Astrocyte of the cerebellum (primary cell): ENCODE measurements at regions not wholly inside any gene's neighbourhood (a gene's known extent, or its start where the extent isn't known, plus 50 kb on each side); places are given as distances from the start of the nearest gene placed in this dataset.

ENCODE experiments used
- DNase-seq: peaks from one replicate; pipeline ENCODE4 v3.0.0-alpha.2; 2011; ENCODE audit warnings: low read depth
- H3K4me3 ChIP-seq: 2 replicates; pipeline ENCODE4 v1.5.1; 2011; ENCODE audit warnings: mild to moderate bottlenecking, low read depth, low read length, moderate library complexity
- in situ Hi-C: cut with HindIII; loops from 2 replicates; pipeline ENCODE4 v1.10.0; 2017; ENCODE audit warnings: low sequenced_read_pairs
- TF ChIP-seq, protein P1 (sequence below): IDR thresholded peaks from 2 replicates; pipeline ENCODE4 v1.5.1; 2012; ENCODE audit warnings: low read length, low read depth, moderate library complexity, mild to moderate bottlenecking; ENCODE audit errors: missing control alignments

DNA sequence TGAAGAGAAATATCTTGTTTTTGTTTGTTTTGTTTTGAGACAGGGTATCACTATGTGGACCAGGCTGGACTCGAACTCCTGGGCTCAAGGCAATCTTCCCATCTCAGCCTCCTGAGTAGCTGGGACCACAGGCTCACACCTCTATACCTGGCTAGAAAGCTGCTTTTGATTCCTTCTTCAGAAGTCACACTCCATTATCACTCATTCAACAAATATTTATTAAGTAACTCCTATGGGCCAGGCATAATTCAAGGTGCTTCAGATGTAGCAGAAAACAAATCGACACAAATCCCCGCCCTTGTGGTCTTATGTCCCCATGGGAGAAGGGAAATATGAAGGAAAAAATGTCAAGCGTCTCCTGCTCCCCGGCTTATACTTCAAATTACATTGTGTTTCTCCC lies 72.6 kb upstream of the DHX15 start:
- no peak for DNase-seq
- H3K4me3 ChIP-seq, result no peak overlapping the region
- TF ChIP-seq, protein P1, sequence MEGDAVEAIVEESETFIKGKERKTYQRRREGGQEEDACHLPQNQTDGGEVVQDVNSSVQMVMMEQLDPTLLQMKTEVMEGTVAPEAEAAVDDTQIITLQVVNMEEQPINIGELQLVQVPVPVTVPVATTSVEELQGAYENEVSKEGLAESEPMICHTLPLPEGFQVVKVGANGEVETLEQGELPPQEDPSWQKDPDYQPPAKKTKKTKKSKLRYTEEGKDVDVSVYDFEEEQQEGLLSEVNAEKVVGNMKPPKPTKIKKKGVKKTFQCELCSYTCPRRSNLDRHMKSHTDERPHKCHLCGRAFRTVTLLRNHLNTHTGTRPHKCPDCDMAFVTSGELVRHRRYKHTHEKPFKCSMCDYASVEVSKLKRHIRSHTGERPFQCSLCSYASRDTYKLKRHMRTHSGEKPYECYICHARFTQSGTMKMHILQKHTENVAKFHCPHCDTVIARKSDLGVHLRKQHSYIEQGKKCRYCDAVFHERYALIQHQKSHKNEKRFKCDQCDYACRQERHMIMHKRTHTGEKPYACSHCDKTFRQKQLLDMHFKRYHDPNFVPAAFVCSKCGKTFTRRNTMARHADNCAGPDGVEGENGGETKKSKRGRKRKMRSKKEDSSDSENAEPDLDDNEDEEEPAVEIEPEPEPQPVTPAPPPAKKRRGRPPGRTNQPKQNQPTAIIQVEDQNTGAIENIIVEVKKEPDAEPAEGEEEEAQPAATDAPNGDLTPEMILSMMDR, result no peak
- in situ Hi-C loops, result no loop called here

DNA sequence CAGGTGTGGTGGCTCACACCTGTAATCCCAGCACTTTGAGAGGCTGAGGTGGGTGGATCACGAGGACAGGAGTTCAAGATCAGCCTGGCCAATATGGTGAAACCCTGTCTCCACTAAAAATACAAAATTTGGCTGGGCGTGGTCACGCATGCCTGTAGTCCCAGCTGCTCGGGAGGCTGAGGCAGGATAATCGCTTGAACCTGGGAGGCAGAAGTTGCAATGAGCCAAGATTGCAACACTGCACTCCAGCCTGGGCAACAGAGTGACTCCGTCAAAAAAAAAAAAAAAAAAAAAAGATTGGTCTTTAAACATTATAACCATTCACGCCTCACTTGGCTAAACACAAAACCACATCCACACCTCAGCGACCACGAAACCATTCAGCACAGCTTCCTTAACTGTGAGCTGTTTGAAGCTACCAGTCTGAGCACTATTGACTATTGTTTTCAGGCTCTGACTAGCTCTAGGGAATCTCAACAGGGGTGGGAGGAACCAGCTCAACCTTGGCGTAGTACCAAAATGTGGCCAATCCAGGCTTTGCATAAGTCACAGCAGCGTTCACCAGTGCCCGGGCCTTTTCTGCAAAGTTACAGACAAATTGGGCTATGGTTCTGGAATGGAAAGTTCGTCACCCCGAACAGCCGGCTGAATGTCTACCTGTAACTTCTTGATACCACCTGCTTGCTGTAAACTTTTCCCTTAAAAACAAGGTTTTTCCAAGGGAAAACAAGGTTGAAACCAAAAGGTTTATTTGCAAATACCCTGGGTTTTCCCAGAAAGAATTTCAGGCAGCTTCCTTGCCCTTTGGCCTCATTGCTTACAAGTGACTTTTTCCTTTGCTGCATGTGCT lies 73.6 kb upstream of the DHX15 start:
- DNase-seq, result peak; percentile 98

GRCh38 chr4:24659241-24659961 lies 75.0 kb upstream of the DHX15 start:
- no peak overlapping the region for H3K4me3 ChIP-seq
- TF ChIP-seq, protein P1, result no peak
- DNase-seq, result no peak
- in situ Hi-C loops, result no loop called here

More for the DNA sequence above, 73.6 kb upstream of the DHX15 start:
- TF ChIP-seq, protein P1, result no peak
- in situ Hi-C loops, result no loop called here
- no peak overlapping the region for H3K4me3 ChIP-seq

DNA sequence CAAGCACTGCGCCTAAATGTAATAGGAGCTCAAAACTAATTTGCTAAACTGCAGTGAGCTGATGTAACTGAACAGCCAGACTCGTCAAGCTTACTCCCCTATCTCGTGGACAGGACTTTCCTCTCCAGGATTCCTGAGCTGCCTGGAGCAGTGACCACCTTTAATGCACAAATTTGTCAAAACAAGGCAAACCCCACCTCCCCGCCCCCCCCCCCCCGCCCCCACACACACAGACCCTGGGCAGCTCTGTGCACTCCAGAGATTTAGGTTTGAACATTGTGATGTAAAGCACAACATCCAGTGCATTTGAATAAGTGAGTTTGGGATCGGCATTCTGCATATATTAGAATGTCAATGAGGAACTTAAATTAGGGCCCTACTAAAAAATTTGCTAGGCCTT lies 77.7 kb upstream of the DHX15 start:
- H3K4me3 ChIP-seq, result no peak overlapping the region
- TF ChIP-seq, protein P1, result no peak
- in situ Hi-C loops, result no loop called here
- DNase-seq, result no peak

DNA sequence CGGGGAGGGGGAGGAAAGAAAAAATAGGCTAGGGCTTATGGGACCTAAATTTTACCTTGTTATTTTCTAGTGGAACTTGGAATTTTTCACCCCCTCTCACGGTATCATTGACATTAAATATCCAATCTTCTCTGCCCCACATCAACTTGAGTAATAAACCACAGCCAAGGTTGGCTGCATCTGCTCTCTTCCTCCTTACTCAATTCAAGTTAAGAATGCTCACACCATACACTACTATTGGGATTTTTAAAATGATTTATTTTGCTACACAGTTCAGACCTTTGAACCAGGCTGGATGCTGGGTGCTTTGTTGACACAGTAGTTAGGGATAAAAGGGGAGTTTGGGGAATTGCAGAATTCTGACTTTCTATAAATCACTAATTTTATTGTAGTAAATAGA lies 78.2 kb upstream of the DHX15 start:
- DNase-seq, result no peak
- no peak overlapping the region for H3K4me3 ChIP-seq
- TF ChIP-seq, protein P1, result no peak
- in situ Hi-C loops, result no loop called here

DNA sequence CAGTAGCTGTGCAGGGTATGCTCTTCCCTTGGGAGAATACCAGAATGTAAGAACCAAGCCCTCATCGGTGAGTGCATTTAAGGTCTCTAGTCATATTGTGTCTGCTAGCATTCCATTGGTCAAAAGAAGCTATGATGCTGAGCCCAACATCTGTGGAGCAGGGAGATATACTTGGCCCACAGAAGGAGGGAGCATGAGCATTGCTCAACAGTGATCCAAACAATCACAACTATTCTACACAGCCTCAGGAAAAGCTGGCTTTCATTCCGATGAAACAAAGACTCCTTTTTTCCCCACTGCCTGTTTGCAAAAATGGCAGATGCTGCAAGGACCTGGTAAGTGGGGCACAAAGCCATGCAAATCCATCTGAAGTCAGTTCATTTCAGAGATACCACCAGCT lies 80.6 kb upstream of the DHX15 start:
- no peak for DNase-seq

More for the DNA sequence above, 80.6 kb upstream of the DHX15 start:
- no peak overlapping the region for H3K4me3 ChIP-seq
- TF ChIP-seq, protein P1, result no peak
- in situ Hi-C loops, result no loop called here
